ENCODE measurements at regions not wholly inside any gene's neighbourhood (a gene's known extent, or its start where the extent isn't known, plus 50 kb on each side); places are given as distances from the start of the nearest gene placed in this dataset.

DNA sequence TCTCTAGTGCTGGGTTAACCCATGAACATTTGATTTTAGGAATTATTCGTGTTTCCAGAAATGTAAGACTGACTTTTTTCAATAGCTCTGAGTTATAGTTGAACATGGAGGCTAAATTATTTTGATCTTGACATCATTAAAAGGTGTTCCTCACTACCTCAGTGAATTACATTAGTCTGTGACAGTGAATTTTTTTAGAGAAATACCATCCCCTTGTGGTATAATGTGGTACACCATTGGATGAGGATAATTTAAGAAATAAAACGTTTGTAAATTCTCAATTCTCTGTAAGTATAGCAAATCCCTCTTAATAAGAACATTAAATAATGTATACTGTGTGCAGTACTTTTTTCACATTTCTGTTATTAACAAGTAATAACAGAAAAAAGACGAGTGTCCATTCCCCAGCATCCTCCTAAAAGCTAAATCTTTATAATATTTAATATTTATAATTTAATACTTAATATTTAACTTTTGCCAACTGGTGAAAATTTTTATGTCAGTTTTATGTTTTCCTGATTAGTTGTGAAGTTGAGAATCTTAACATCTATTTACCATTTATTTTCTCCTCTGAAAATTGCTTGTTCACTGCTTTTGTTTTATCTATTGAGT is 70.3 kb upstream of the CWC22 start:
- DNase-seq (ENCODE audit: low spot score): peak; percentile 27
- ChIA-PET CTCF (interaction anchor here (0.6 to 1.1 kb wide), 6 partner anchors 9 to 1307 kb away, joined by 3 to 7 read pairs (median 4); no protein-coding TSS in a partner anchor), POLR2A (ENCODE audit: low non-redundant PET) (no interaction called here)
- no peak overlapping the region for H3K27ac ChIP-seq
- TF ChIP-seq, protein P1, sequence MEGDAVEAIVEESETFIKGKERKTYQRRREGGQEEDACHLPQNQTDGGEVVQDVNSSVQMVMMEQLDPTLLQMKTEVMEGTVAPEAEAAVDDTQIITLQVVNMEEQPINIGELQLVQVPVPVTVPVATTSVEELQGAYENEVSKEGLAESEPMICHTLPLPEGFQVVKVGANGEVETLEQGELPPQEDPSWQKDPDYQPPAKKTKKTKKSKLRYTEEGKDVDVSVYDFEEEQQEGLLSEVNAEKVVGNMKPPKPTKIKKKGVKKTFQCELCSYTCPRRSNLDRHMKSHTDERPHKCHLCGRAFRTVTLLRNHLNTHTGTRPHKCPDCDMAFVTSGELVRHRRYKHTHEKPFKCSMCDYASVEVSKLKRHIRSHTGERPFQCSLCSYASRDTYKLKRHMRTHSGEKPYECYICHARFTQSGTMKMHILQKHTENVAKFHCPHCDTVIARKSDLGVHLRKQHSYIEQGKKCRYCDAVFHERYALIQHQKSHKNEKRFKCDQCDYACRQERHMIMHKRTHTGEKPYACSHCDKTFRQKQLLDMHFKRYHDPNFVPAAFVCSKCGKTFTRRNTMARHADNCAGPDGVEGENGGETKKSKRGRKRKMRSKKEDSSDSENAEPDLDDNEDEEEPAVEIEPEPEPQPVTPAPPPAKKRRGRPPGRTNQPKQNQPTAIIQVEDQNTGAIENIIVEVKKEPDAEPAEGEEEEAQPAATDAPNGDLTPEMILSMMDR (conservative IDR thresholded peaks at IDR 0.05; ENCODE audit: low read depth): peak; percentile 93

DNA sequence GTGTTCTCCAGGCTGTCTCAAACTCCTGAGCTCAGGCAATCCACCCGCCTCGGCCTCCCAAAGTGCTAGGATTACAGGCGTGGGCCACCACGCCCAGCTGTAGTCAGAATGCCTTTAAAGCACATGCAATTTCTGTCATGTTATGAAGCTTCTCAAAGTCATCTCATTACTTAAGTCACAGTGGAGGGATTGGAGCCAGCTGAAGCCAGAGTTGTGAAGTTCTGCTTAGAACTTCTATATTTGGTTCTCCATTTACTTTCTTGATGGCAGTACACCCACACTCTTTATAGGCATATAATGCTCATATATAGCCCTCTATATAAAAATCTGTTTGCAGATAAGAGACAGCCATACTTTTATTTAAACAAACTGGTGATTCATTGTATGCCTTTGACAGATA is 68.8 kb upstream of the CWC22 start:
- POLR2A ChIA-PET (ENCODE audit: low non-redundant PET): no interaction called here
- no peak for DNase-seq (ENCODE audit: low spot score)
- H3K27ac ChIP-seq: no peak overlapping the region
- CTCF ChIA-PET: interaction anchor here (0.6 kb wide), 1 partner anchor 1125 kb away, joined by 3 read pairs; no protein-coding TSS in a partner anchor
- TF ChIP-seq, protein P1 (conservative IDR thresholded peaks at IDR 0.05; ENCODE audit: low read depth): no peak

DNA sequence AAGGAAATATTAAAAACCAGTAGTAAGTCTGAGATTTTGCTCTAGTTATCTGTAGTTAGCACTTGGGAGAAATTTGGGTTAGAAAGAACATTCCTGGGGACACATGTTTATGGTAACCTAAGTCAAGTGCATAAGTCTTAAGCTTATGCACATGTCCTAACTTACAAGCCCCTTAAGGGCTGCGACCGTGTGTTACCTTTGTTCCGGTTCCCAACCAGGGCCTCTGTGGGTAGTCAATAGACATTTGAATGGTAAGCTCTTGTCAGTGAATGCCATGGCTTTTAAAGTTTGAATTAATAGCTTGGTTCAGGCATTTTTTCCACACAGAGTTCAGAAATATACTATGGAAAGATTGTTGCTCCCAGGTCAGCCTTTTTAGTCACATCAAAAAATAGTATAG is 64.7 kb upstream of the CWC22 start:
- ChIA-PET CTCF (interaction anchor here (0.6 kb wide), 1 partner anchor 1970 kb away, joined by 4 read pairs; no protein-coding TSS in a partner anchor), POLR2A (ENCODE audit: low non-redundant PET) (no interaction called here)
- H3K27ac ChIP-seq: no peak overlapping the region
- TF ChIP-seq, protein P1 (conservative IDR thresholded peaks at IDR 0.05; ENCODE audit: low read depth): no peak
- no peak for DNase-seq (ENCODE audit: low spot score)

DNA sequence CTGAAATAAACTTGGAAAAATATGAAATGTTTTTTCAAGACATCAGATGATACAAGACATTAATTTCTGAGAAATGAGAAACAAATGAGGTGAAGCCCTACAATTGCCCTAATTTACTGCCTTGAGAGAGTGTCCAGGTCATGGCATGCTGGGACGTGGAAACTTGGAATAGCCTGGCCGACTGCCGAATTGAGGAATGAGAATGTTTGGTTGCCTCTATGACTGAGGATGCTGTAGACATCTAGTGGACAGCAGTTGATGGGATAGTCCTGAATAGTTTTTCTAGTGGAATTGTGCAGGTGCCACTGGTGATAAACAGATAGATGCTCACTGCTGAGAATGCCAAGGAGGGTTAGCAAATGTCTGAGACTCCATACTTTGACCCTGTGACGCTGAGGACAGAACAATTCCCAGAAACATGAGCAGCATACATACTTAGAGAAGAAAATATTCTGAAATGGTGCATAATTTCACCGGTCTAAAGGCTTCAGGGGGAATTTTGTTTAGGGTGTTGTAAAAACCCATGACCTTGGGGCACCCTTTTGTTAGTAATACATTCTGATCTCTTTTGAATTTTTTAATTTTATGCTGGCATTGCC is 56.5 kb upstream of the CWC22 start:
- ChIA-PET POLR2A (ENCODE audit: low non-redundant PET) (no interaction called here), CTCF (no interaction called here)
- DNase-seq (ENCODE audit: low spot score): no peak
- TF ChIP-seq, protein P1 (conservative IDR thresholded peaks at IDR 0.05; ENCODE audit: low read depth): peak; percentile 19; the same call in 1 of the 2 replicates
- H3K27ac ChIP-seq: no peak overlapping the region

DNA sequence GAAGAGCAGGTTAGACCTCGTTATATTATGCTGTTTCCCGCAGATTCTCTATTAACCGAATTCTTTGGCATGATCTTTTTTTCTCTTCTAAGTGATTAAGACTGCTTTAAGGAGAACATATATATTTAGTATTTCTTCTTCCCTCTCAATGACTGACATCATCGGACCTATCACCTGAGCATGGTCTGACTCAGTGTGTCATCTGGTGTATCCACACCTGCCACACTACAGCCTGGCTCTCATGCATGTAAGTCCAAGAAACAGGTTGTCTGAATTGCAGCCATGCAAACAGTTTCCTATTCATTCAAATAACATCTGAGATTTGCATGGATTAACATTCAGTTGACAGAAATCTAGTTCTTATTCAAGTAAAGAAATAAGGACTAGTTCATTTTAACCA is 55.1 kb upstream of the CWC22 start:
- H3K27ac ChIP-seq: no peak overlapping the region
- ChIA-PET POLR2A (ENCODE audit: low non-redundant PET) (no interaction called here), CTCF (interaction anchor here (0.9 kb wide), 1 partner anchor 11 kb away, joined by 5 read pairs; no protein-coding TSS in a partner anchor)
- TF ChIP-seq, protein P1 (conservative IDR thresholded peaks at IDR 0.05; ENCODE audit: low read depth): no peak
- DNase-seq (ENCODE audit: low spot score): no peak

DNA sequence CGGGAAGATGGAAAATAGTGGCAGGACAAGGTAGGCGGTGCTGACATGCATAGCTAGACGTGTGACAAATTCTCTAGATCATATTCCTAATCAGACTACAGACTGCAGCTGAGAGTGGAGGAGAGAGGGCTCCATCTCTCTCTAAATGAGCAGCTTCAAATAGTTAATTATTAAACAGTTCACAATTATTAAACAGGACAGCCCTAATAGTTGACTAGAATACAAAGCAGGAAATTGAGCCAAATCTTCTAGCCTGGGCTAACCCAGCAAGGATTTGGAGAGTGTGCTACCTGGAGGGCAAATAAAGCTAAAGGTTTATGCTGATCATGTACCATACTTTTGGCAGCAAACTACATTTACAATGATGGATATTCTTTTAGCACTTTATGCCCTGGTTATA is 54.4 kb upstream of the CWC22 start:
- ChIA-PET CTCF (interaction anchor here (0.5 to 1.1 kb wide), 3 partner anchors 11 to 78 kb away, joined by 3 to 5 read pairs (median 5); no protein-coding TSS in a partner anchor), POLR2A (ENCODE audit: low non-redundant PET) (no interaction called here)
- TF ChIP-seq, protein P1 (conservative IDR thresholded peaks at IDR 0.05; ENCODE audit: low read depth): no peak
- DNase-seq (ENCODE audit: low spot score): no peak
- H3K27ac ChIP-seq: no peak overlapping the region
